ENCODE measurements at regions not wholly inside any gene's neighbourhood (a gene's known extent, or its start where the extent isn't known, plus 50 kb on each side); places are given as distances from the start of the nearest gene placed in this dataset.

- TF ChIP-seq EZH2 (IDR thresholded peaks at IDR 0.05; ENCODE audit: insufficient read depth, poor library complexity, severe bottlenecking), result no peak
- TF ChIP-seq EZH2phosphoT487 (IDR thresholded peaks at IDR 0.05; ENCODE audit: insufficient read depth, low read depth), result no peak
These were observed 259.4 kb upstream of the GULP1 start for GRCh38 chr2:188032306-188032705.

Data from GM23248 (cell line).